Stimulated activated CD4-positive, alpha-beta T cell treated with anti-CD3 and anti-CD28 coated beads, Interleukin-12 subunit alpha, Interleukin-12 subunit beta, amount 100 ng/mL, for 48 hours (primary cell): ENCODE measurements at regions not wholly inside any gene's neighbourhood (a gene's known extent, or its start where the extent isn't known, plus 50 kb on each side); places are given as distances from the start of the nearest gene placed in this dataset.
"Not testable (repeated sequence)": the region's sequence is repeated elsewhere in the genome, so short reads cannot be mapped to it uniquely, and the experiment has no call there.

Source experiments
- DNase-seq, 3 donors: peaks; one replicate each; pipeline ENCODE4 v3.0.0-alpha.2; 2020; ENCODE audit warnings: low read depth in 2 of 3, low spot score in 1 of 3

DNA sequence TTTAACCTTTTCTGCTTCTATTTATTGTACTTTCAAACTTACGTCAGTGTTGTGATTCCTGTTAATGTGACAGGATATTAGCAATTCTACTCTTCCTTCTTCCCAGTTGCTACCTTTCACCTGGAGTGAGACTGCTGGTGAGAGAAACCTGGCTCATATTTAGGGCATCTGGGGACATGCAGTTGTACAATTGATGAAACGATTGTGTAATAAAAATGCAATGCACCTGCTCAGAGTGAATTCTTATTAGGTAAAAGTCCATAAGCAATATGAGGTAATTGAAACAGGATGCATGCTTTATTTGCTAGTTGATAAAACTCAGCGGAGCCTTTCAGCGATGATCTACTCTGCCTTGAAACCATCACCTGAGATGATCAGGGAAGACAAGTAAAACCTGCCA is 116.1 kb upstream of the FBXO33 start:
- DNase-seq: no peak

DNA sequence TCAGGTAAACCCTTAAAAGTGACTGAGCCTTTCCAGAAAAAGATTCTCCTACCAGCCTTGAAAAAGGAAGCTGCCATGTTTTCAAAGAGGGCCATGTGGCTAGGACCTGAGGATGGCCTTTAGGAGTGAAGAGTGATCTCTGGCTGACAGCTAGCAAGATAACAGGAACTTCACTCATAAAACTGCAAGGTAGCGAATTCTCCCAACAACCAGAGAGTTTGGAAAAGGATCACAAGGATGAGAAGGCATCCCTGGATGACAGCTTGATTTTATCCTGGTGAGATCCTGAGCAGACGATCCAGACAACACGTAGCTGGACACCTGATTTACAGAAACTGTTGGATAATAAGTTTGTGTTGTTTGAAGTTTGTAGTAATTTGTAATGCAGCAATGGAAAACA is 115.6 kb upstream of the FBXO33 start:
- DNase-seq: no peak

DNA sequence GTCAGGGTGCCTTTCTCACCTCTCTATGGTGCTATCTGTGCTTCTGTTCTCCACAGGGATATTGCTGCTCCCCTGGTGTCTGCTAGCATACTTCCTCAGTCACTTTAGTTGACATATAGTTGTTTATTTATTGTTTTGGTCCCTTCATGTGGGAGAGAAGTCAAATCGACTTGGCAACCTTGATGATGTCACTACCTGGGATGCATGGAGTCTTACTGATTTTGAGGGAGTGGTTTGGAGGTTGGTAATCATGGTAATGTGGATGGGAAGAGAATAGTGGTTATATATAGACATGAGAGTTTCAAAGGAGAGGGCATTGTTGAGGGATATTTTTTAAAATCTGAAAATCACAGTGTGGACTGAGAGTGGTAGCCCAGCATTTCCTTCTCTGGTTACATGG is 73.6 kb upstream of the FBXO33 start:
- DNase-seq: no peak

DNA sequence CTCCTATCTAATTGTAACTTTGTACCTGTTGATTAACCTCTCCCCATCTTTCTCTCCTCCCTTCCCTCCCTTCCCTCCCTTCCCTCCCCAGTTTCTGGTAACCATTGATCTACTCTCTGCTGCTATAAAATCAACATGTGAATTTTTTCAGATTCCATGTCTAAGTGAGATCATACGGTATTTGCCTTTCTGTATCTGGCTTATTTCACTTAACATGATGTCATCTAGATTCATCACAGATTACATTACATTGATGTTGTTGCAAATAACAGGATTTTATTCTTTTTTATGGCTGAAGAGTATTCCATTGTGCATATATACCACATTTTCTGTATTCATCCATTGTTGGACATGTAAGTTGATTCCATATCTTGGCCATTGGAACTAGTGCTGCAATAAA is 68.0 kb upstream of the FBXO33 start:
- DNase-seq: no peak

DNA sequence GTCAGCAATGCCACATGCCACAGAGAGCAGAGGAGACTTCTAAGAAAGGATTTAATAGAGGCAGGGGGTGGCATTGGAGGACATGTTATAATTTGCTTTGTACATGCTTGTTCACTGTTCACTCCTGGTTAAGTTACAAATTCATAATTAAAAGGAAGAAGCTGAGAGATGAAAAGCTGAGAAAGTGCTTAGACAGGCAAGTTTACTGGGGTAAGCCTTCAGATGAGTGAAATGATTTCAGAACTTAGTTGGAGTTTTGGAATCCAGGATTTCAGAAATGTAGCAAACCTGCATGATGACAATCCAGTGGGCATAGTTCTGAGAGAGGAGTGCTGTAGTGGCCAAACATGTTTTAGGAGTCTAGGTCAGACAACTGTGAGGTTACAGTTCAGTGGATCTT is 67.3 kb upstream of the FBXO33 start:
- DNase-seq: no peak

DNA sequence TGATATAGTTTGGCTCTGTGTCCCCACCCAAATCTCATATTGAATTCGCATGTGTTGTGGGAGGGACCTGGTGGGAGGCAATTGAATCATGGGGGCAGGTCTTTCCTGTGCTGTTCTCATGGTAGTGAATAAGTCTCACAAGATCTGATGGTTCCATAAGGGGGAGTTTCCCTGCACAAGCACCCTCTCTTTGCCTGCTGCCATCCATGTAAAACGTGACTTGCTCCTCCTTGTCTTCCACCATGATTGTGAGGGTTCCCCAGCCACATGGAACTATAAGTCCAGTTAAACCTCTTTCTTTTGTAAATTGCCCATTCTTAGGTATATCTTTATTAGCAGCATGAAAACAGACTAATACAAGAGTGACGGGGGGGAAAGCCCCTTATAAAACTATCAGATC is 65.4 kb upstream of the FBXO33 start:
- not testable (repeated sequence) for DNase-seq

DNA sequence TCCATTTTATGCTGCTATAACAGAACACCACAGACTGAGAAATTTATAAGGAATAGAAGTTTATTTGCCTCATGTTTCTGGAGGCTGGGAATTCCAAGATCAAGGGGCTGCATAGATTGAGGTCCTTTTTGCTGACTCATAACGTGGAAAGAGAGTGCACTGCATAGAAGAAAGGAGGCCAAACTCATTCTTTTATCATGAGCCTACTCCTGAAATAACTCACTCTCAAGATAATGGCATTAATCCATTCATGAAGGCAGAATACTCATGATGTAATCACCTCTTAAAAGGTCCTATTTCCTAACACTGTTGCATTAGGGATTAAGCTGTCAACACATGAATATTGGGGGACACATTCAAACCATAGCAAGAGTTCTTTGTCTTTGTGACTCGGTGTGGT is 60.0 kb upstream of the FBXO33 start:
- no peak for DNase-seq

DNA sequence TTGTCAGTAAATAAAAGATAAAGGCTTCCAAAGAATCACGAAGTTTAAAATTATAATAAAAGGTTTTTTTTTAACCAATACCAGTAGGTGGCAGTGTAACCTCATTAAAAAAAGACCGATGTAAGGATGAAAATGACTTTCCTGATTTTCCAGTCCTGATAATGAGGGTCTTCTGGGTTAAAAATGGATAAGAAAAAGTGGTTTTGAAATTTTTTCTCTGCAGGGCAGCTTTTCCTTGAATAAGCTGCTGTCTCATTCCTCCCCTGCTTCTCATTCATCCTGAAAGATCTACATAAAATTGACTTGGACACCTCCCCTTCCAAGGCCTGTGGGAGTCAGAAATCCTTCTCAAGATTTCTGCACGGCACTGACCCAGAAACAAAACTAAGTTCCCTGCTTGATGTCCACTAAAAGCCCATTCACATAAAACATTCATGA is 58.9 kb upstream of the FBXO33 start:
- no peak for DNase-seq

DNA sequence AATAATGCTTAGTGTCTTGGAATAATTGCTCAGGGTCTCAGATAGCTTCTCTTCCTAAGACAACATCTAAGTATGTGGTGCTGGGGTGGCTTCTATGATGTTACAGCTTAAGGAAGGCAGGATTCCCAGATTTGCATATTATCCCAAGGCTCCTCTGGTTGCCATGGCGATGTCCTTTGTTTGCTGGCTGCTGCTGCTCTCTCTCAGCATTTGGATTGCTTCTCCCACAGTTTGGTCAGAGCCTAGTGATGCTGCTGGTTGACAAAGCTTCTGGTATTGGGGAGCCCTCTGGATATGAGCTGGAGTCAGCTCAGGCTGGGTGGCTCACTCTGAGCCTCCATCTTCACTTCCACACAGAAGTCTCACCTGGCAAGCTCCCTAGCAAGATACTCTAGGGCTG is 56.4 kb upstream of the FBXO33 start:
- DNase-seq: no peak

DNA sequence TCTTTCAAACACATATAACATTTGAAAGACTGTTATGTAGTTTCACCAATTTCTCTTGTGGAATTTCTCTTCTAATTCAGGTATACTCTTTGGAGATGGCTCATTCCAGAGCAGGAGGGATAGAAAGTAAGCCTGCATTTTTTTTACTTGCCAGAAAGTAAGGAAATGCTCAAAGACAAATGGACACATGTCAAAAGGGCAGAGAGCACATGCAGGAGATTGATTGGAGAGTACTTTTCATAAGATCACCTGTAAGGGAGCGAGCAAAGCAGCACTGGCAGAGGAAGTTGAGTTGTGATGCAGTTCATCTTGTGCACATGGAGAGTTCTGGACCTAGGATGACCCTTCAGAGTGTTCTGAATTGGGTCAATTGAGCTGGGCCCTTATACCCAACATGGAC is 51.4 kb upstream of the FBXO33 start:
- DNase-seq: no peak
